ENCODE measurements at regions not wholly inside any gene's neighbourhood (a gene's known extent, or its start where the extent isn't known, plus 50 kb on each side); places are given as distances from the start of the nearest gene placed in this dataset.
"Not testable (repeated sequence)": the region's sequence is repeated elsewhere in the genome, so short reads cannot be mapped to it uniquely, and the experiment has no call there.

DNA sequence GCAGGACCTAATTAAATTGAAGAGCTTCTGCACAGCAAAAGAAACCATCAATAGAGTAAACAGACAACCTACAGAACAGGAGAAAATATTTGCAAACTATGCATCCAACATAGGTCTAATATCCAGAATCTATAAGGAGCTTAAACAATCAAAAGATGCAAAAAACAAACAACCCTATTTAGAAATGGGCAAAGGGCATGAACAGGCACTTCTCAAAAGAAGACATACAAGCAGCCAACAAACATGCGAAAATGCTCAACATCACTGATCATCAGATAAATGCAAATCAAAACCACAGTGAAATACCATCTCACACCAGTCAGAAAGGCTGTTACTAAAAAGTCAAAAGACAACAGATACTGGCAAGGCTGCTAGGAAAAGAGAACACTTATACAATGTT lies 189.2 kb downstream of the CYP26B1 start:
- not testable (repeated sequence) for DNase-seq (ENCODE audit: low spot score)

DNA sequence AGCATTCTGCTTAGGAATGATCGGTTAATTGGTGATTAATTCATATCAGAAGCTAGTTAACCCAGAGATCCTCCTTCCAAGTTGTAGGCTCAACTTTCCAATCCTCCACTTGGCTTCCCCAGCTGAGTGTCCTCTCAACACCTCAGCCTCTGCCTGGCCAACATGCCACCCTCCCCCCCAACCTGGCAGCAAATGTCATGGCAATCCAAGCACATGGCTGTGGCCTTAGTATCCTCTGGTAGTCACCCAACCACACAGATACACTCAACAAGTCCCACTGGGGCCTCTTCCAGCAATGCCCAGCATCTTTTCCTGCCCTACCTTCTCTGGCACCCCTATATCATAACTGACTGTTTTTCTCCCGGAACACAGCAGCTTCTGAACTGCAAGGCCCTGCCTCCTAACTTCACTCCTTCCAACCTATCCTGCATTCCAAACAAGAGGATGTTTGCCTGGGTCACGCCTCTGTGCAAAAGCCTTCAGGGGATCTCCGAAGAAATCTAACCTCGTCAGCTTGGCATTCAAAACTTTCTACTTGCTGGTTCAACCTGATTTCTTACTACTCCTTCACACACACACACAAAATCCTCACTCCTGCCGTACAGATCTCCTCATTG lies 195.0 kb downstream of the CYP26B1 start:
- no peak for DNase-seq (ENCODE audit: low spot score)

DNA sequence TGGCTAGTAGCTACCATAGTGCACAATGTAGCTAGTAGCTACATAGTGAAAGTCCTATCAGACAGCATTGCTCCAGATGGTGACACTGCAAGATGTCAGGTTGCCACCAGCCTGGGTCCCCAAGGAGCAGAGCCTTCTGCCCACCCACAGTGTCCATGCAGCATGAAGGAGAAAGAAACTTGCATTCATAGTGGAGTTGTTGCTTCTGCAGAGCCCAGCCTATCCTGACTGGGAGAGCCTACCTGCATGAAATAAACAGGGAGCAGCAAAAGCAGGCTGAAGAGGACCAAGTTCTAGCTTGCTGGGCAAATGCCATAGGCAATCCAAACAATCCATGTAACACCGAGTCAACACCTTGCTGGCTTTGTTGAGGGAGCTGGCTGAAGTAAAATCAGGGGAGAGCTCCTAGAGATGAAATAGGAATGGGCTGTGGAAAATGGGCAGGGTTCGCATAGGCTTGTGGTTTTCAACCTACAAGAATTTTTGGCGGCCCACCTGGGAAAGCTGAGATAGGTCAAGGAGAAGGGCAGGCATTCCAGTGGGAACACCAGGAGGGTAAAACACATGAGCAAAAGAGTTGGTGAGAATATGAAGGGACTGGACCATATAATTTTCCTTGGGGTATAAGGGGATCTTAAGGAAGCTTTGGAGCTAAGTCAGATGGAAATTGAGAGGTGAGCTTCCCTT lies 195.8 kb downstream of the CYP26B1 start:
- DNase-seq (ENCODE audit: low spot score) = no peak

DNA sequence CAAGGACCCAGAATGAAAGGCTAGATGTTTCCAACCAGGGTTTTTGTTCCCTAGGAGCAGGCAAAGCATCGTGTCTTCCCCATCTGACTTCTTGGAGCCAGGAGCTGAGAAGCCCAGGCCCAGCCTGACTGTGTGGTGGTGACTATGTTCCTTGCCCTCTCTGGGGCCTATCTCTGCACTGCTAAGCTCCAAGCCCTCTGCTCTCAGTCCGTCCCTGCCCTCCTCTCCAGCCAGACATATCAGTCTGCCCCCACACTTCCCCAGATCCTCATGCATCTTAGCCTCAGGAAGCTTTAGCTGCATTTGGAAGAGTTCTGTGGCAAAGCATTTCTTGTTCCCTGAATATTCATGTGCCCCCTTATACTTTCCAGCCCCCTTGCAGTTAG lies 196.6 kb downstream of the CYP26B1 start:
- DNase-seq (ENCODE audit: low spot score) = no peak

DNA sequence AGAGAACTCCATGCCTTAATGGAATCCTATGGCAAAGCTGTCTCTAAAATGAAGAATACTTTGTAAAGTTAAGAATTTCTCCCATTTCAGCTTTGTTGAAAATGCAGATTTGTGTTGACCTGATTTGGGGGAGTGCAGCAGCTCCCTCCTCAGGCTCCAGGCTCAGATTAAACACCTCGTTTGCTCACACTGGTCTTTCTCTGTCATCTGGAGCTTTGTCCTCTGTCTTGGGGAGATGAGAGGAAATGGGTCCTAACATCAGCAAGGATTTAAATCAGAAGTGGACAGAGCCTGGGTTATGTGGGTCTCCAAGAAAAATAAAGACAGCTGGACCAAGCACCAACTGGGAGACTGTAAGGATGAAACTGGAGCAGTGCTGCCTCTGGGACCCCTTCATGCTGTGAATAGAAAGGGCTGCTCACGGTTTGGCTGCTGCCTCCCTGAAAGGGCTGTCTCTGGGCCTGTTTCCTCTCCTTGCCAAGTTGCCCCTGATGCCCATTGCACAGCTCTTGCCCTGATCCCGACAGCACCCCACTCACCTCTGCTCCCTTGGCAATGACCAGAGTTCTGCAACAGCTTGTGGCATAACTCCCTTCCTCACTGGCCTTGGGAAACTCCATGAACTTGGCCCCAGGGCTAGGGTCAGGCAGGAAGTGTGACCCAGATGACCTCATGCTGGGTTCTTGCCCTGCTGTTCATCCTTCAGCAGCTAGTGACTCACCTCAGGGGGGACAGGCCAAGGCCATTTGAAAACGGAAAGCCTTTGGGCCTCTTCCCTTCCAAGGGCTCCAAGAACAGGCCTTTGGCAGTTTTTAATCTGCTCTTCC lies 197.2 kb downstream of the CYP26B1 start:
- no peak for DNase-seq (ENCODE audit: low spot score)

DNA sequence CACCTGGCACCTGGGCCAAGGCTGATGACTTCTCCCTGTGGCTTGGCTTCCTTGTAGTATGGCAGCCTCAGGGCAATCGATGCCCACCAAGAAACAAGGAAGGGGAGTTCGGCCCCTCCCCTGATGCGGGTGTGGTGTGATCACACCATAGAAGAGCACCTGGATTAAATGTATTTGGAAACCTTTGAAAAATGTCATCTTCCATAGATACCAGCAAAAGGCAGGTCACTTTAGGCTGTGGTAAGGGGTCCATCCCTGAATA lies 198.2 kb downstream of the CYP26B1 start:
- DNase-seq (ENCODE audit: low spot score) = no peak

DNA sequence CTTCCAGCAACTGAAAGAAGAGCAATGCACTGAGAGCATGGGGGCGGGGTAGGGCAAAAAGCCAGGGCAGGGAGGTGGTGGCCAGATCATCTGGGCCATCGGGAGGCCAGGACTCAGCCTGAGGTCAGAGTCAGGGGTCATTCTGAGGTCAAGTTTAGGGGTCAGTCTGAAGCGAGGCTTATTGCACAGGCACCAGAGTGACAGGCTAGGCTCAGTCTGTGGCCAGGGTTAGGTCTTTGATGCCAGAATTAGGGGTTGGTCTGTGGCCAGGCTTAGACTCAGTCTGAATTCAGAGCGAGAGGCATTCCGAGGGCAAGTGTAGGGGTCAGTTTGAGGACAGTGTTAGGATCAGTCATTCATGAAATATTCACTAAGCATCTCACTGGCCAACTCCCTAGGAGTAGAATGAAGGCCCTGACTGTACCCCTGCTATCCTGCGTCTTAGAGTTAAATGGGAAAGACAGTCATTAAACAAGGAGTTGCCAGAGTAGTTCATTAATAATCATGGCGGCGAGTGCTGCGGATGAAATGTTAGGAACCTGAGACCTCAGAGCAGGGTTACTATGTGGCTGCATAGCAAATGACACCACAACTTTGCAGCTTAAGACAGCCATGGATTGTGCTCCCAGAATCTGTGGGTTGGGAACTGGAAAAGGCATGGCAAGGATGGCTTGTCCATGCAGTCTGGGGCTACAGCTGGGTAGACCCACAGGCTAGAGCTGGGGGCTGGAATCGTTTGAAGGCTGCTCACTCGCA lies 198.7 kb downstream of the CYP26B1 start:
- no peak for DNase-seq (ENCODE audit: low spot score)

DNA sequence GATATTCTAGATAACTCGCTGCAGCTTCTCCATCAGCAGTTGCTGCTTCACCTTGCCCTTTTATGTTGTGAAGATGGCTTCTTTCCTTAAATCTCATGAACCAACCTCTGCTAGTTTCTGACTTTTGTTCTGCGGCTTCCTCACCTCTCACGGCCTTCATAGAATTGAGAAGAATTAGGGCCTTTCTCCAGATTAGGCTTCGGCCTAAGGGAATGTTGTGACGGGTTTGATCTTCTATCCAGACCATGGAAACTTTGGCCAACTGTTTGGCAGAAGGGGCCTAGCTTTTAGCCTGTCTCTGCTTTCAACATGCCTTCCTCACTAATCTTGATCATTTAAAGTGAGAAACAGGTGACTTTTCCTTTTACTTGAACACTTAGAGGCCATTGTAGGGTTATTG lies 199.9 kb downstream of the CYP26B1 start:
- no peak for DNase-seq (ENCODE audit: low spot score)

DNA sequence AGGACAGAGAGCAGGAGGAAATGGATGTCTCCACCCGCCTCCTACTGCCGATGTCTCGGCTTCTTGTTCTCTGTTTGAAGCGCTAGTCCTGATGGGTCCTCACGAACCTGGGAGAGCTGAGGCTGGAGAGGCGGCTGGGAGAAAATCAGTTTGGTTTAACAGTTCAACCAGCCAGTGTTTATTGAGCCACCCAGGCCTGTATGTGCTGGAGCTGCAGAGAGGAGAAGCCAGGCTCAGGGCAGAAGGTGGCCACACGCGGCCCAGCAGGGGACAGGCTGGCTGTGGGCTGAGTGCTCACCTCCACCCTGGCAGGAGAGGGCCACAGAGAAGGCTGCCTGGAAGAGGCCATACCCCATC lies 202.1 kb downstream of the CYP26B1 start:
- DNase-seq (ENCODE audit: low spot score) = no peak

DNA sequence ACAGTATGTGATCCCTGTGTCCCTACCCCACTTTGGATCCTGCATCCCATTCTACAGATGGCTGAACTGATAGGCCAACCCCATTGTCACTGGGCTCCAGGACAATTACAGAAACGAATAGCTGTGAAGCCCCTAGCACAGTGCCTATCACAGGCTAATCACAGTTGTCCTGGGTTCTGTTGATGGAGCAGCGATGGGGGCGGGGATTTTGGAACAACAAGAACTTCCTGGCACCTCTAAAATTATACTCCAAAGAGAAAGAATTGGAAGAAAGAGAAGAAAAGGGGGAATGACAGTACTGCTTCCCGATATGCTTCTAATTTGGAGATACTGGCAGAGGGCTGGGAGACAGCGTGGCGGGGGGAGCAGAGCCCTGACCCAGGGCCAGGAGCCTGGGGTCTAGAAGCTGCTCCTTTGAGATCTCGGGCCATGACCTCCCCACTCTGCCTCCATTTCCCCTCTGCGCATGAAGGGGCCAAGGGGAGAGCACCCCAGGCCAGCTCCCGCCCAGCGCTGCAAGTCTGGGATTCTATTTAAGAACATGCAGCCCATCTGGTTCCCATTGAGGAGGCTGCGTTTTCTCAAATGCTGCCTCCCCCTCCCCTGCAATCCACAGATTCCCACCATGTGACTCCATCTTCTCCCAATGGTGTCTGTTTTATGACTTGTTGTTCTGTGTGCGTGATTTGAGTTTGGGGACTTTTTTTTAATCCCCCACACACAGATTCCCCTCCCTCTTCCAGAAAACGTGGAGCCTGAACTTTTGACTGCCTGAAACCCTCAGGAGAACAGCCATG lies 202.7 kb downstream of the CYP26B1 start:
- no peak for DNase-seq (ENCODE audit: low spot score)

DNA sequence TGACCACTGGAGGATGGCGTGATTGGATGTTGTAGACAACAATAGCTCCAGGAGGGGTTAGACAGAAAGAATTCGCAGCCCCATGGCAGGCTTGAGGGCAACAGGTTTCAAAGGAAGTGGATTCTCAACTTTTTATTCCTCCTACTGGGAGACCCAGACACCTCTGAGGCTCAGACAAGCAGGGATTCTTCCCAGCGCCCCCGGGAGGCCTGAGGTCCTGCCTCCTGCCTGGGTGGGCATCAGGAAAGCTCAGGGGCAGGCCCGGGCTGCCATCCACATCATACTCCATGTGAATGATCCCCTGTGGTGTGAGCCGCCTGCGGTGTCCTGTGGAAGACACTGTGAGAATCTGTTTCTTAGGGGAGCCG lies 203.5 kb downstream of the CYP26B1 start:
- DNase-seq (ENCODE audit: low spot score) = no peak

DNA sequence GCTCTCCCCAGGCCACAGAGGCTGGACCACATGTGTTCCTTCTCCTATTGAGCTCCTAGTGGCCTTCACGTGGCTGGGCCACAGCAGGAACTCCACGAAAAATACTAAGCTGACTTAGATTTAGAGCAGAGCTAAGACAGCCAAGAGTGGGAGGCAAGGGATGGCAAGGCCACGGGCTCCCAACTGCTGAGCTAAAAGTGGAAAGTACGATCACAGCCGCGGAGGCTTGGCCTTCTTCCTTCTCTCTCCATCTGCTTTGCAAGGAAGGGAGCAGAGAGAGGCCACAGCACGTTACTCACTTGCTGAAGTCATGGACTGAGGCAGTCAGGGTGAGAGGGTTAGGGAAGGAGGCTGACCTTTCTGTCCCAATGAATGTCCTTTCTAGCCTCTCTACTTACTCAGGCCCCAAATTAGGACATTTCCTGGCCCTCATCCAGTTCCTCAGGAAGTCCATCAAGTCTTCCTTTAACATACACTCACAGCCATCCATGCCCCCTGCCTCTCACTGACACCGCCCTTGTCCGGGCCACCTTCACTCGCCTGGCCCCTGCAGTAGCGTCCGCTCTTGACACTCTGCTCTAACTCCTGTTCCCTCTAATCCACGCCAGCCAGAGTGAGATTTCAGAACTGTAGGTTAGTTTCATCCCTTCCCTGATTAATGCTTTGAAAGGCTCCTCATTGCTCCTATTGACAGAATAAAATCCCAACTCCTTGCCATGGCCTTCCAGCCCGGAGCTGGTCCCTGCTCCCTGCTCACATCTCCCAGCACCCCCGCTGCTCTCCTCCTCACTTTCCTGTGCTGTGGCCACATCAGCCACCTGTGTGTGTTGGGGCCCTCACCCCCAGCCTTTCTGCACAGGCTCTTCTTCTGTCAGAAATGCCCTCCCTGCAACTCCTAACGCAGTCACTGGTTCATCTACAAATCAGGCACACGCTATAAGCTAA lies 204.2 kb downstream of the CYP26B1 start:
- no peak for DNase-seq (ENCODE audit: low spot score)

DNA sequence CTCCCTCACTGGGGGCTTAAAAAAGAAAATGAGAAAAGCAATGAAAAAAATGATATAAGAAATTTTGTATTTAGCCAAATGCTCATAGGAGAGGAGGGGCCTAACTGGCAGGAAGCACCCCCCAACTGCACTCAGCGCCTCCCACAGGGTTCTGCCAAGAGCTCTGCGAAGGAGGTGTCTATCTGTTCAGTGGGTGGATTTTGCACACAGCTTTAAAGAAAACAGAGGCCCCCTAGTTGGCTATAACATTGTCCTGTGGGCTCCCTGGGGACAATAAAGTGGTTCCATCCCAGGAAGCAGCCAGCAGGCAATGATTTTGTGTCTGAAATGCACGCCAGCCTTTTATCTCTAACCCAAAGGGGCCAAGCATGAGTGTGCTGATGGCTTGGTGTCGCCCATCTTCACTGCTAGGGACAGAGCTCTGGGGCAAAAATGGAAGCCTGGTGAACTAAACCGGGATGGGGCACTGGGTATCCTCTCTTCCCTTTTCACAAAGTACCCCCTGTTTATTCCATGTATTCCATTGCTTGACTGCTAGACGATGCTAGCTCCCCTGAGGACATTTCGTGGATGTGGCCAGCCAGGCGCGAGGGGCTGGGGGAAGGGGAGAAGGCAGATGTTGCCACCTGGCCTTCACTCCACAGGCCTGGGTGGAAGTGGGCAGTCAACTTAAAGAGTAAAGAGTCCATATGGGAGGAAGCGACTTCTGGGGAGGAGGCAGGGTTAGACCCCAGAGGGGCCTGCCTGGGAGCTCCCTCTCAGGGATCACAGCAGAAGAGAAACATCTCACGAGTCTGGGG lies 205.7 kb downstream of the CYP26B1 start:
- no peak for DNase-seq (ENCODE audit: low spot score)

DNA sequence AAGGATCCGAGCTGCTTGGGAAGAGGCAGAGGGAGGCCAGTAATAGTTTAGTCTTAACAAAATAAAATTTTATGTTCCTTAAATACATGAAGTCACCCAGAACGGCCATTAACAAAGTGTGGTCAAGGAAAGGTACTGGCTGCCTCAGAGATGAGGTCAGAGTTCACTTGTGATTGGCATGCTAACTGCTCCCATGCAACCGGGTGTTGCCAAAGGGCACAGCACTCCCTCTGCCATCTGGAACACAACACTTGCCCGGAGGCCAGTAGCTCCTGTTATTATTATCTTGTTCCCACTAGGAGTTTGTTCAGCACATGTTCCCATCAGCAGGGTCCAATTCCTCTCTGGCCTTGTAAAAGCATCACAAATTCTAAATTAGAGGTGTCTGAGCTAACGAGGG lies 207.0 kb downstream of the CYP26B1 start:
- no peak for DNase-seq (ENCODE audit: low spot score)

DNA sequence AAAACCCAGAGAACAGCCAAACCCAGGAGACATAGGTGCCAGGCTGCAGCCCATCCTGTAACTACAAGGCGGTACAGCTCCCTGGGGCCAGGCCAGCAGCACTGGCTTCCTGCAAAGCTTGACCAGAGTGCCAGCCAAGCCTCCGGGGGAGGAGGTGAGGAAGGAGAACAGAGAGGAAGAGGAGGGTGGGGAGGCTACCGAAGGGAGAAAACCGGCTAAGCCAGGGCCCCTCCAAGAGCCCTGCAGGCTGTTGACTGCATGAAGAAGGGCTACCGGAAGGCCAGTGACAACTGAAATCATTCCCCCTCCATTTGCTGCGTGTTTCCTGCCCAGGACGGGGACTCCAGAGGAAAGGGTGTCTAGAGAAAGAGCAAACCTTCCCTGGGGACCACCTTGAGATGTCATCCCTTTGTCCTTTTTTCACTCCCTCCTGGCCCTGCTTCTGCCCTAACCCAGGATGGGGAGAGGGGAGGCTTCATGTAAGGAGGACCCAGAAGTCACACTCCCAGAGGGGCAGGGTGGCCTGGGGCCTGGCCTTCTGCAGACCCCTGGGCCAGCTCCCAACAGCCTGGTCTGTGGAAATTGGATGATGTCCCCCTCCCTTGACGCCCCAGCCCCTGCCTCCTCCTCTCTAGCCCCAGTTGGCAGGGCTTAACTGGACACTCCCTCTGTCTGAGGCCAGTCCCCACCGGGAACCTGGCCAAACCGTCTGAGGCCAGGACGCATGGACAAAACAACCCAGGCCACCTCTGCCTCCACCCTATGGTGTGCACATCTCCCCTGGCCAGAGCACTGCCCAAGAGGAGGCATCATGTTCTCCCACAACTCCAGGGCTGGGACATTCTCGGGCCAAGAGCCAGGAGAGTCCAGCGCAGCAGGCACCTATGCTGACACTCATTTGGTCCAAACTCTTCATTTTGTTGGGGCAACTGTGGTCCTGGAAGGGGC lies 207.8 kb downstream of the CYP26B1 start:
- DNase-seq (ENCODE audit: low spot score) = no peak

DNA sequence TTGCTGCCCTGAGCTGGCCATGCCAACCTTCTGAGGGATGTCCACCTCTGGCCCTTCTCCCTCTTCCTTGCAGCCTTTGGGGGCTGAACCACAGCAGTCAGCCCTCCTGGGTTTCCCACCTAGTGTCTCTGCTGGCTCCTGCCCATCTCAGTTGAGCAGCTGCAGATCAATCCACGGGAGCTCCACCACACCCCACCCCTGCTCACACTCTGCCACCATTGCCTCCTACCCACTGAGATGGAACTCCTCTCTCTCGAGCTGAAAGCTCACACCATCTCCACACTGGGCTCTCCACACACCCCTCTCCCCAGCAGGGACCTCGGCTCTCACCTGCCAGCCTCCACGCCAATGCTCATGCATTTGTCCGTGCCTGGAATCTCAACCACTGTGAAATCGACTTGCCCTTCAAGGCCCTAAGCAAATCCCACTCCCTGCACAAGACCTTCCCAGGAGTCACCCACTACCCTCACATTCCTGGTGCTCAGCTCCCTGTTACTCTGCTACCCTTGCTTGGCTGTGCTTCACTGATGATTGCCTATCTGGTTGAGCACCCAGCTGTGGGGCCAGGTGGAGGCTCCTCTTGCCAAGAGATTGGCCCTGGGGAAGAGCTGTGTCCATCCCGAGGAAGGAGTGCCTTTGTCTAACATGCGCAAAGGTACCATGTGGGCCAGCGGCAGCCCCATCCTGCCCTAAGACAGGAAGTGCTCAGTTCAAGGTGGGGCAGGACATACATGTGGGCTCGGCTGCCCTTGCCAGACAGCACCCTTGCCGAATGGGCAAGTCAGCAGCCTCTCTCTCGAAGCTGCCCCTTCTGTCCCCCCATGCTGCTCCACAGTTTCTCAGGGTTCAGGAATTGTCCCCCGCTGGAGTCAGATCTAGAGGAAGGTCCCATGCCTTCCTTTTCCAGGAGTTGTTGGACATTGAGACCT lies 208.7 kb downstream of the CYP26B1 start:
- no peak for DNase-seq (ENCODE audit: low spot score)

DNA sequence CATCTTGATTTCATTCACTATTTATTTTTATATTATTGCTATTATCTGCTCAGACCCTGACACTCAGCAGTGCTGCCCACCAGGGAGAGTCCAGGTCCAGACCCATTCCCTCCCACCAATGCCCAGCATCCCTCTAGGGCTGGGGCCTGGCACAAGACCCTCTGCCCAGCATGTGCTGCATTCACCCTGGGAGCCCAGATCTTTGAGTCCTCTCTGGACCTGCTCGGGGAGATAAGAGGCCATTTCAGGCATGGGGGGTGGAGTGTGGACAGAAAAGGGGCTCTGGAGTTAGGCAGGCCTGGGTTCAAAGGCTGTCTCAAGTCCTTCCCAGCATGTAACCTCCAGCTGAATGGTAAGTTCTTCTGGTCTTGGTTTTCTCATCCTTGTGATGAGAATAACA lies 209.6 kb downstream of the CYP26B1 start:
- no peak for DNase-seq (ENCODE audit: low spot score)

DNA sequence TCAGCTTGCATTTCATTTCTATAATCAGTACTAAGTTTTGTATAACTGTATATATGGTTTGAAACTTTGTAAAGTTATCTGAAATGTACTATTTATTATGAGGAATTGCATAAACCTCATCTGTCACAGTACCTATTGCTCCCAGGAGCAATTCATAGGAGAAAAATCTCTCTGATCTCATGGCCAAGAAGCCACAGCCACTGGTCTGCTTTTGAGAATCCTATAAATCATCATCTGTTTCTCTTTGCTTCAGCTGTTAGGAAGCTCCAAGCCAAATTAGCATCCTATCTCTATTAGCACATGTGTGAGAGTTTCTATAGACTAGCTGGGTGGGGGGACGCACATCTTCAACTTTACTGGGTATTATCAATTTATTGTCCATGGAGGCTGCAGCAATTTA lies 210.3 kb downstream of the CYP26B1 start:
- no peak for DNase-seq (ENCODE audit: low spot score)

All from hematopoietic multipotent progenitor cell treated with erythropoietin and hydrocortisone succinate and interleukin-3 and kit ligand, for 17 days (in vitro differentiated cells).